OCI-LY7 (cell line): ENCODE measurements at regions not wholly inside any gene's neighbourhood (a gene's known extent, or its start where the extent isn't known, plus 50 kb on each side); places are given as distances from the start of the nearest gene placed in this dataset.

Experiments used
- BruUV-seq: library from RNA; stranded (reverse); fragments of 400-500 nt; replicated peaks from 2 replicates; lab custom pipeline; 2021; lab: Mats Ljungman, UMichigan
- CTCF ChIA-PET: fragments of 300-600 bp; sonication (Branson Sonifier 250); formaldehyde crosslinking; loops from one replicate; lab custom pipeline; 2022; ENCODE audit warnings: antibody characterized with exemption; ENCODE audit not compliant: unreplicated experiment; lab: Charles Lee
- POLR2A ChIA-PET: fragments of 300-600 bp; sonication (Branson Sonifier 250); formaldehyde crosslinking; loops from one replicate; lab custom pipeline; 2022; ENCODE audit warnings: antibody characterized with exemption; lab: Charles Lee
- DNase-seq: peaks from one replicate; pipeline ENCODE4 v3.0.0-alpha.2; 2015; ENCODE audit warnings: low spot score
- H2AFZ ChIP-seq: fragments of 200-600 bp; sonication (generic), shearing (Covaris generic); 2 replicates; pipeline ENCODE4 v1.6.1; 2014; ENCODE audit warnings: mild to moderate bottlenecking, antibody characterized with exemption, low read length, moderate library complexity
- H3K27ac ChIP-seq: fragments of 200-600 bp; sonication (generic); 2 replicates; pipeline ENCODE4 v1.5.1; 2014; ENCODE audit warnings: mixed run types, low read depth, mild to moderate bottlenecking, moderate library complexity, low read length, inconsistent platforms; ENCODE audit not compliant: poor library complexity, severe bottlenecking
- H3K36me3 ChIP-seq: fragments of 200-600 bp; sonication (generic); 2 replicates; pipeline ENCODE4 v1.6.1; 2014; ENCODE audit warnings: mild to moderate bottlenecking, antibody characterized with exemption, low read length, moderate library complexity, mixed read lengths; ENCODE audit not compliant: insufficient read depth
- H3K4me1 ChIP-seq: fragments of 200-600 bp; sonication (generic); 2 replicates; pipeline ENCODE4 v1.5.1; 2014; ENCODE audit warnings: mild to moderate bottlenecking, low read length; ENCODE audit not compliant: insufficient read depth, poor library complexity, severe bottlenecking
- H3K4me2 ChIP-seq: fragments of 200-600 bp; sonication (generic); 2 replicates; pipeline ENCODE4 v1.6.1; 2014; ENCODE audit warnings: mild to moderate bottlenecking, low read length
- H3K4me3 ChIP-seq: fragments of 200-600 bp; sonication (generic); 2 replicates; pipeline ENCODE4 v1.5.1; 2014; ENCODE audit warnings: mild to moderate bottlenecking, low read depth, low read length; ENCODE audit not compliant: poor library complexity, severe bottlenecking
- H3K79me2 ChIP-seq: fragments of 200-600 bp; sonication (generic); 2 replicates; pipeline ENCODE4 v1.6.1; 2016; ENCODE audit warnings: low read depth, mild to moderate bottlenecking, low read length, moderate library complexity, mixed read lengths; ENCODE audit not compliant: insufficient read depth
- H3K9me2 ChIP-seq: fragments of 200-600 bp; sonication (generic); 2 replicates; pipeline ENCODE4 v1.6.1; 2016; ENCODE audit warnings: mild to moderate bottlenecking, low read length, mixed read lengths; ENCODE audit not compliant: insufficient read depth
- H3K9me3 ChIP-seq: fragments of 200-600 bp; sonication (generic); 2 replicates; pipeline ENCODE4 v1.6.1; 2014; ENCODE audit warnings: mild to moderate bottlenecking, mixed run types, low read length, mixed read lengths
- H4K20me1 ChIP-seq: fragments of 200-600 bp; sonication (generic); 2 replicates; pipeline ENCODE4 v1.6.1; 2014; ENCODE audit warnings: mild to moderate bottlenecking, antibody characterized with exemption, low read length, moderate library complexity, mixed read lengths; ENCODE audit not compliant: insufficient read depth
- EZH2phosphoT487 ChIP-seq: fragments of 200-600 bp; sonication (generic); IDR thresholded peaks from 2 replicates; pipeline ENCODE4 v1.6.1; 2018; ENCODE audit warnings: low read depth, borderline replicate concordance, mild to moderate bottlenecking, mixed run types, antibody characterized with exemption, low read length, moderate library complexity, mixed read lengths
- intact Hi-C: fragments of 100-400 bp; cut with micrococcal nuclease; formaldehyde crosslinking; loops from one replicate; pipeline ENCODE4 v1.10.0; 2022; ENCODE audit not compliant: unreplicated experiment
- TF ChIP-seq, protein P1 (sequence below): fragments of 200-600 bp; sonication (generic); conservative IDR thresholded peaks from 2 replicates; pipeline ENCODE4 v1.5.1; 2014; ENCODE audit warnings: mild to moderate bottlenecking, antibody characterized with exemption, low read length, moderate library complexity, mixed read lengths

DNA sequence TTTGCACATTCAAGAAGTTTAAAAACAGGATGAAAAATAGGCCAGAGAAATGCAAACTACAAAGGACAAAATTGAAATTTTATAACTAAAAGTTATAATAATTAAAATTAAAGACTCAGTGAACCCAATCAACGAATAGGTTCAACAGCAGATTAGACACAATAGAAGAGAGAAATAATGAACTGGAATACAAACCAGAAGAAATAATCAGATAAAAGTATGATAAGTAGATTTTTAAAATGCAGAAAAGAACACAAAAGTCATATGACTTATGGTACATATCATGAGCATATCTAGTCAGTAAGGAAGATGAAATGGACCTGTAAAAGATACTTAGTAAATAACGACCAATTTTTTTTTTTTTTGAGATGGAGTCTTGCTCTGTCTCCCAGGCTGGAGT is 108.1 kb upstream of the COG2 start:
- no peak overlapping the region for H3K27ac ChIP-seq
- POLR2A ChIA-PET, result no interaction called here
- no peak overlapping the region for H3K4me3 ChIP-seq
- no TSS peak for BruUV-seq
- TF ChIP-seq, protein P1, sequence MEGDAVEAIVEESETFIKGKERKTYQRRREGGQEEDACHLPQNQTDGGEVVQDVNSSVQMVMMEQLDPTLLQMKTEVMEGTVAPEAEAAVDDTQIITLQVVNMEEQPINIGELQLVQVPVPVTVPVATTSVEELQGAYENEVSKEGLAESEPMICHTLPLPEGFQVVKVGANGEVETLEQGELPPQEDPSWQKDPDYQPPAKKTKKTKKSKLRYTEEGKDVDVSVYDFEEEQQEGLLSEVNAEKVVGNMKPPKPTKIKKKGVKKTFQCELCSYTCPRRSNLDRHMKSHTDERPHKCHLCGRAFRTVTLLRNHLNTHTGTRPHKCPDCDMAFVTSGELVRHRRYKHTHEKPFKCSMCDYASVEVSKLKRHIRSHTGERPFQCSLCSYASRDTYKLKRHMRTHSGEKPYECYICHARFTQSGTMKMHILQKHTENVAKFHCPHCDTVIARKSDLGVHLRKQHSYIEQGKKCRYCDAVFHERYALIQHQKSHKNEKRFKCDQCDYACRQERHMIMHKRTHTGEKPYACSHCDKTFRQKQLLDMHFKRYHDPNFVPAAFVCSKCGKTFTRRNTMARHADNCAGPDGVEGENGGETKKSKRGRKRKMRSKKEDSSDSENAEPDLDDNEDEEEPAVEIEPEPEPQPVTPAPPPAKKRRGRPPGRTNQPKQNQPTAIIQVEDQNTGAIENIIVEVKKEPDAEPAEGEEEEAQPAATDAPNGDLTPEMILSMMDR, result no peak
- TF ChIP-seq EZH2phosphoT487, result no peak
- H3K9me2 ChIP-seq, result no peaks in the 10 kb centered on the region
- no peaks in the 10 kb centered on the region for H3K4me1 ChIP-seq
- CTCF ChIA-PET, result no interaction called here
- no peak overlapping the region for H3K4me2 ChIP-seq
- H3K79me2 ChIP-seq, result no peaks in the 10 kb centered on the region
- H3K36me3 ChIP-seq, result no peaks in the 10 kb centered on the region
- no peak overlapping the region for H2AFZ ChIP-seq
- peaks cover 3% of the 10 kb centered on the region; the same call in 1 of the 2 replicates for H3K9me3 ChIP-seq
- DNase-seq, result no peak
- intact Hi-C loops, result no loop called here
- H4K20me1 ChIP-seq, result no peaks in the 10 kb centered on the region

DNA sequence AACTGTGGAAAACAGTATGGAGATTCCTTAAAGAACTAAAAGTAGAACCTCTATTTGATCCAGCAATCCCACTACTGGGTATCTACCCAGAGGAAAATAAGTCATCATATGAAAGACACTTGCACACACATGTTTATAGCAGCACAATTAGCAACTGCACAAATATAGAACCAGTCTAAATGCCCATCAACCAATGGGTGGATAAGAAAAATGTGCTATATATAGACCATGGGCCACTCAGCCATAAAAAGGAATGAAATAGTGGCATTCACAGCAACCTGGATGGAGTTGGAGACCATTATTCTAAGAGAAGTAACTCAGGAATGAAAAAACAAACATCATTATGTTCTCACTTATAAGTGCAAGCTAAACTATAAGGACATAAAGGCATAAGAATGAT is 105.0 kb upstream of the PGBD5 start:
- Histone ChIP-seq H3K27ac (no peak overlapping the region), H3K9me3 (peaks cover 3% of the 10 kb centered on the region; the same call in 1 of the 2 replicates), H3K4me3 (no peak overlapping the region), H2AFZ (no peak overlapping the region), H4K20me1 (no peaks in the 10 kb centered on the region), H3K79me2 (no peaks in the 10 kb centered on the region), H3K4me1 (no peaks in the 10 kb centered on the region), H3K4me2 (no peak overlapping the region), H3K9me2 (no peaks in the 10 kb centered on the region), H3K36me3 (no peaks in the 10 kb centered on the region)
- TF ChIP-seq EZH2phosphoT487, result no peak
- TF ChIP-seq, protein P1, result no peak
- no TSS peak for BruUV-seq
- CTCF ChIA-PET, result no interaction called here
- intact Hi-C loops, result no loop called here
- POLR2A ChIA-PET, result no interaction called here
- DNase-seq, result no peak

DNA sequence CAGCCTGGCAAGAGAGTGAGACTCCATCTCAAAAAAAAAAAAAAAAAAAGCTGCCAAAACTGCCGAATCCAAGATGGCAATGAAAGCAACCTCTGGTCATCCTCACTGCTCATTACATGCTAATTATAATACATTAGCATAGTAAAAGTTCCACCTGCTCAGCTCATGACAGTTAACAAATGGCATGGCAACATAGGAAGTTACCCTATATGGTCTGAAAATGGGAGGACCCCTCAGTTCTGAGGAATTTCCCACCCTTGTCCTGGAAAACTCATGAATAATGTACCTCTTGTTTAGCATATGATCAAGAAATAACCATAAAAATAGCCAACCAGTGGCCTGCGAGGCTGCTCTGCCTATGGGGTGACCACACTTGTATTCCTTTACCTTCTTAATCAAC is 93.1 kb upstream of the PGBD5 start:
- TF ChIP-seq, protein P1, result no peak
- TF ChIP-seq EZH2phosphoT487, result no peak
- DNase-seq, result no peak
- CTCF ChIA-PET, result no interaction called here
- Histone ChIP-seq H3K4me3 (no peak overlapping the region), H4K20me1 (no peaks in the 10 kb centered on the region), H3K9me3 (no peaks in the 10 kb centered on the region), H3K4me1 (no peaks in the 10 kb centered on the region), H2AFZ (no peak overlapping the region), H3K79me2 (no peaks in the 10 kb centered on the region), H3K4me2 (no peak overlapping the region), H3K9me2 (no peaks in the 10 kb centered on the region), H3K27ac (no peak overlapping the region), H3K36me3 (no peaks in the 10 kb centered on the region)
- intact Hi-C loops, result no loop called here
- BruUV-seq, result no TSS peak
- POLR2A ChIA-PET, result interaction anchor here (0.7 kb wide), 2 partner anchors 8 to 1252 kb away, joined by 4 read pairs; no protein-coding TSS in a partner anchor
